ENCODE measurements at regions not wholly inside any gene's neighbourhood (a gene's known extent, or its start where the extent isn't known, plus 50 kb on each side); places are given as distances from the start of the nearest gene placed in this dataset.
A peak's percentile ranks its signal among the peaks of the same experiment; 100 is the strongest.

DNA sequence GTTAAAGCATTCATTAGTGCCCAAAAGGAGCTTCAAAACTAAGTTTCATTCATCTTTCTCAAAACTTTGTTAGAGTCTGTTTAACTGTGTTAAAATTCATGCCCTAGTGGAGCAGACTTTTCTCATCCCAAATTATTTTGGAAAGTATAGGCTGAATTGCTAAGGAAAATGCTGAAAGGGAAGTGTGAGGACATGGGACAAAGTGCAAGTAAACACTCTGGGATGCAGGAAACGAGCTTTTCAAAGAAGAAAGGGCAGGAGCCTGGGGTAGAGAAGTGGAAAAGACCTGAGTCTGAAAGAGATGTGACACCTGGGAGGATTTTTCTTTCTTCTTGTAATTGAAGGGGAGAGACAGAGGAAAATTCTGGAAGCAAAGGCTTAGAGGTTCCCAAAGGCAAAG is 93.1 kb upstream of the ANKRD1 start:
- Mint-ChIP-seq H3K27me3 (peaks cover 2% of the 10 kb centered on the region), H3K9me3 (peaks cover 0 to 2% (median 0%) of the 10 kb centered on the region in 3 donors), H3K4me3 (no peak overlapping the region), H3K27ac (no peak overlapping the region), H3K4me1 (peaks cover 3 to 10% (median 5%) of the 10 kb centered on the region in 3 donors), H3K36me3 (no peaks in the 10 kb centered on the region)

DNA sequence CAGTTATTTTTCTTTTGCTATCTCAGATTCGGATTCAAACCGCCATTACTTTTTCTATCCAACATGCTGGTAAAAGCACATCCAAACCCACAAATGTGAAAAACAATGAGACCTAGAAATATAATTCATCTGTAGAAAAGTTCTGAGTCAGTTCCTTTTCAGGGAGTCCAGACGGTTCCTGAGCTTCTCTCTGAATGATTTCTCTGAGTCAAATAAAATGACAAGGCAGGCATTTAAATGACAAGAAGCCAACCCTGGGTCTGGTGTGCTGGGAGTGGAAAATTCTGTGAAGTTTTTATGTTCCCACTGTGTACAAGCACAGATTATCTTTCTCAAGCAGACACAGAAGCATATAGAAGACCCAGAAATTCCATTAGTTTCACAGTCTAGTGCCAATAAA is 96.3 kb upstream of the ANKRD1 start:
- Mint-ChIP-seq H3K4me1 (peaks cover 0 to 4% (median 0%) of the 10 kb centered on the region in 3 donors), H3K9me3 (peaks cover 0 to 2% (median 0%) of the 10 kb centered on the region in 3 donors), H3K27me3 (no peaks in the 10 kb centered on the region), H3K4me3 (no peak overlapping the region), H3K27ac (no peak overlapping the region), H3K36me3 (no peaks in the 10 kb centered on the region)

DNA sequence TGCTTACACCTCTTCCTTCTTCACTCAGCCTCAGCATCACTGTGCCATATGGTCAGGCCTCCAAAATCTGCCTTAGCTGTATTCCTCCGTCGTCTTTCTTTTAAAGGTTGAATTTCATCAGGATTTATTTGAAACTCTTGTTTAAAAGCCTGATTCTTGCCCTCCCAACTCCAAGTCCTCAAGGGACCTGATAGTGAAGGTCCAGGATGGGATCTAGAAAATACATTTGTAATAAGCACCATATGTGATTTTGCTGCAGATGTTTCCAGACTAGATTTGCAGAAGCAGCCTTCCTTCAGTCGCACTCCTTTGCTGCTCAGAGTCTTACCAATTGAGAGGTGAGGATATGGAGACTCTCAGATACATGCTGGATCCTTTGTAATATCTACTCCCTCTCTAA is 101.0 kb upstream of the ANKRD1 start:
- H3K27ac Mint-ChIP-seq, result no peak overlapping the region
- H3K9me3 Mint-ChIP-seq, result peaks cover 0 to 5% (median 0%) of the 10 kb centered on the region in 3 donors
- H3K27me3 Mint-ChIP-seq, result no peaks in the 10 kb centered on the region
- H3K36me3 Mint-ChIP-seq, result peaks cover 4% of the 10 kb centered on the region
- no peak overlapping the region for H3K4me3 Mint-ChIP-seq
- peaks cover 0 to 4% (median 0%) of the 10 kb centered on the region in 3 donors for H3K4me1 Mint-ChIP-seq

DNA sequence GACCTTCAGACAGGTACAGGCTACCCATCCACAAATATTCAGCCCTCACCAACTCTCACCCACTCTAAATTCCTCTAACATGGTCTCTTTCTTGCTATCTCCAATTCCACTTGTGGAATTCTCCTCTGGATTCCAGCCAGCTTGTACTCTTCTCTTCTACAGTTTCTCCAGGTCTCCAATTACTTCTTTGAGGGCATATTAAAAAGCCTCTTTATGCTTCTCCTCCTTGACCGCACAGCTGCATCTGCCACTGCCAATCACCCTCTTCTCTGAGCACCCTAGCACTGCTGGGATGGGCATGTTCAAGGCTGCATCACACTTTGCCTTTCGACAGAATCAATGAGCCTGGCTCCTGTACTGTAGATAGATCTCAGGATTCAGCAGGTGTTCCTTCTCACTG is 101.5 kb upstream of the ANKRD1 start:
- H3K9me3 Mint-ChIP-seq, result peaks cover 0 to 5% (median 0%) of the 10 kb centered on the region in 3 donors
- H3K27me3 Mint-ChIP-seq, result no peaks in the 10 kb centered on the region
- H3K4me1 Mint-ChIP-seq, result peaks cover 0 to 4% (median 0%) of the 10 kb centered on the region in 3 donors
- no peak overlapping the region for H3K27ac Mint-ChIP-seq
- no peak overlapping the region for H3K4me3 Mint-ChIP-seq
- peaks cover 4% of the 10 kb centered on the region for H3K36me3 Mint-ChIP-seq

DNA sequence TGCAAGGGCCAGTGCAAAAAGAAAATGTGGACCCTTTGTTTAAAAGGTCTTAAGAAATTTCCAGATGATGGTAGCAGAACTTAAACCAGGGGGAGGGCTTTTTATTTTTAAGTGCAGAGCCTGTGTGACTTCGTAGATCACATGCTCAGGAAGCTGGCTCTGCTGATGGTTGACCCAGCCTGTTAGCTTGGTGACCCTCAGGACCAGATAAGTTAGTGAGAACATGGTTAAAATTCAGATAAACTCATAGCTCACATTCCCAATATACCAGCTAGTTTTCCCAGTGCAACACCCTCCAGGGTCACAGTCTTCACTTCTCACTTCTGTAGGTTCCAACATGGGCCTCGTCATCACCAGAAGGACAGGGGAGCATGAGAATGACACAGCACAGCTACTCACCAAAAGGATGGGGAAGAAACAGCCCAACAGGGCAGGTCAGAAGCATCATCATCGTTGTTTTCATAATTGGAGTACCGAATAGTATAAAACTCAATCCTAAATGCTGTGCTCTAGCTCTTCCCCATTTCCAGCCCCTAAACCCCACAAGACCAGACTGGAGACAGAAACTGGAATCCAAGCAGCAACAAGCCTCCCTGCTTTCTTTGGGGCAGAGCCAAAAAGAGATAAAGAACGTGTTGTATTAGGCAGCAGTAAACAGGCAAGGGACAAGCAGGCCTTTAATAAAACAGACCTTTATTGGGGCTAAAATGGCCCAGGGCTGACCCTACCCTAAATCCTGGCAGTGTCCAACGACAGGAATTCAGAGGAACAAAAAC is 102.2 kb upstream of the ANKRD1 start:
- peaks cover 0 to 4% (median 0%) of the 10 kb centered on the region in 3 donors for H3K9me3 Mint-ChIP-seq
- H3K4me1 Mint-ChIP-seq, result peaks cover 0 to 3% (median 0%) of the 10 kb centered on the region in 3 donors
- no peak overlapping the region for H3K27ac Mint-ChIP-seq
- no peak overlapping the region for H3K4me3 Mint-ChIP-seq
- H3K27me3 Mint-ChIP-seq, result no peaks in the 10 kb centered on the region
- peaks cover 4% of the 10 kb centered on the region for H3K36me3 Mint-ChIP-seq

DNA sequence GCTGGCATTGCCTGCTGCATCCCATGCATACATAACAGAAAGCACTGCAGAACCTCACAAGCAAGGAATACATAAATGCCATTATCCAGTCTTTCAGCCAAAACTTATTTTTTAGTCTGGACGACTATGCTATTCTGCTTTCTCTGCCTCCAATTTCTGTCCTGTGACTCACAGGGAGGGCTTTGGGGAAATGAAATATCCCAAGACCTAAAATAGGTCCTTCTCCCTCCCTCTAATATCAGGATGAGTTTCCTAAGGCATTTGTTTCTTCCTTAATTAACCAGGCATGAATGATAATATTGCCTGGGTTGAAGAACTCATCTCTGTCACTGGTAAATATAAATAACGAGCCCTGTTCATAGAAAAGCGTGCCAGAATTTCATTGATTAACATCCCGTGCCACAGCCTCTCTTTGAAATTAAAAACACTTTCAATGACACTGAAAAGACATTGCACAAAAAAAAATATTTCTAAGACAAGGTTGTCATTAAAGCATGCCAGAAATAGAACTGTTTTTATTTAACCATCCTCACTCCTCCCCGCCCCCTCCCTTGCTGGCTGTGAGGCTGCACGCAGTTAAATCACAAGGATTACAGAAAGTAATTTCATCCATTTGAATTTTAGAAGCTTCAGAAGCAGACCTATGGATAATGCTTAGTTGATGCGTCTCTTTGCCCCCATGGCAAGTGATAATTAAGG is 103.0 kb upstream of the ANKRD1 start:
- Mint-ChIP-seq H3K27ac (no peak overlapping the region), H3K4me3 (no peak overlapping the region), H3K27me3 (no peaks in the 10 kb centered on the region), H3K9me3 (peaks cover 0 to 3% (median 0%) of the 10 kb centered on the region in 3 donors), H3K36me3 (peaks cover 4% of the 10 kb centered on the region), H3K4me1 (no peaks in the 10 kb centered on the region)

DNA sequence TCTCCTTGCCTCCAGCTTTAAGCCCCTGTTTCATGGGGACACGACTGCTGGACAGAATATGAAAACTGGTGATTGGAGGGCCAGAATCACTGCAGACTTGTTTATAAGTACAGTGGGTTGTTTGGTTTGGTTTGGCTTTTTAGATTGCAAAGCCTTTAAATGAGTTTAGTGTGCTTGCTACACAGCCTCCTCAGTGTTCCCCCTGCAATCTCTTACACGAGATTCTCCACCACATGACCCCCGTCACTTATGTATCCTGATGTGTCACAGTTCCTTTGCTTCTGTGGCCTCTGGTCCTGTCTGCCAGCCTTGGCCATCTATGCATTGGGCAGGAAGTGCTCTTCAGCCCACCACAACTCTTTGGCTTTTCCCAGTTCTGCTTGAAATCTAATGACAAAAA is 103.7 kb upstream of the ANKRD1 start:
- H3K27me3 Mint-ChIP-seq, result no peaks in the 10 kb centered on the region
- H3K4me3 Mint-ChIP-seq, result no peak overlapping the region
- H3K9me3 Mint-ChIP-seq, result peaks cover 0 to 5% (median 1%) of the 10 kb centered on the region in 3 donors
- no peaks in the 10 kb centered on the region for H3K4me1 Mint-ChIP-seq
- peaks cover 4% of the 10 kb centered on the region for H3K36me3 Mint-ChIP-seq
- H3K27ac Mint-ChIP-seq, result no peak overlapping the region

DNA sequence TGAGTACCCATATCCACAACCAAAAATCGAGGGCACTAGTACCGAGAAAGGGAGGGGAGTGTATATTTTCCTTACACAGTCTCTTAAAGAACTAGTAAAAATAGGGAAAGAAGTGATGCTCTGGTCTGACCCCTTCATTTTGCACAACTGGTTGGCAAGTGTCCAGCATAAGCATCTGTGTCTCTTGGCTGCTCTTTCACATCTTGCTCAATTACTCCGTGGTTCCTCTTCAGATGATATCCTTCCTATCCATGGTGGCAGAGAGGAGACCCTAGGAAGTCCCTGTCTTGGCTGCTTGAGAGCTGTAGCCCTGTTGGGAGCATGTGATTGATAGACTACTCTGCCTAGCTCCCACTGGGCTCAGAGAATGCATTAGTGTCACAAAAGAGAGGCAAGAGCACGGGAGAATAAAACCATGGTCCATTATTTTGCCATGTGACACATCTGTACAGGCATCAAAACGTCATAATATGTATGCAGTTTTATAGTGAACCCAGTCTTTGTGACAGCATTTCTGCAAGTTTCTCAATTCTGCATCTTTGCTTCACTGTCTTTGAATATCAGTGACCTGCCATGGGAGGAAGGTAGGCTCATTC is 111.8 kb upstream of the ANKRD1 start:
- Mint-ChIP-seq H3K36me3 (no peaks in the 10 kb centered on the region), H3K27me3 (no peaks in the 10 kb centered on the region), H3K27ac (no peak overlapping the region), H3K9me3 (peaks cover 0 to 3% (median 1%) of the 10 kb centered on the region in 3 donors), H3K4me1 (peaks cover 5 to 8% (median 6%) of the 10 kb centered on the region in 3 donors), H3K4me3 (peak overlapping the region in 1 of 4 donors; percentile 52)

DNA sequence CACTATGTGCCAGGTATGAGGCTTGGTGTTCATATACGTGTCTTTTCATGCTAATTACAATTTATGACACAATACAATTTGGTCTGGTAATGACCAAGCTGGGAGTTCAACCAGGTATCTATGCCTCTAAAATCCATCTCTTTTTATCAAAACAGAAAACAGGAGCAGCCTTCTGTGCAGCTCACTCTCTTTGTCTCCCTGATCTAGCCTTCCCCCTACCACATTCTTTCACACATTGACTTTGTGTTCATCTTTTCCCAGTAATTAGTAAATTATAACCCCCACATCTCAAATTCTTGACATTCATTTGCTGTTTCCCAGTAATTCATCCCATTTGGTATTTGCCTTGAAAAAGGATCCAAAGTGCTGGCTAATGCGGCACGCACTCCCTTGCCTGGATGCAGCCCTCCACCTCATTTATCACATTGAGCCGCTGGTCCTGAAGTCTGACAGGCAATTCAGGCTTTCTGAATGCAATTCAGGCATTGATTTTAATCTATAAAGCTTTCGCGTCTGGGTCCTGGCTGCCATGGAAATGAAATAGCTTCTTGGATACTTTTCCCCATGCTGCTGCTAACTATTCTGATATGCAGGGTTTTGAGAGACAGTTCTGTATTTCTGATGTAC is 112.5 kb upstream of the ANKRD1 start:
- Mint-ChIP-seq H3K27ac (no peak overlapping the region), H3K4me1 (peaks cover 5 to 8% (median 6%) of the 10 kb centered on the region in 3 donors), H3K27me3 (no peaks in the 10 kb centered on the region), H3K4me3 (no peak overlapping the region), H3K9me3 (peaks cover 0 to 3% (median 1%) of the 10 kb centered on the region in 3 donors), H3K36me3 (no peaks in the 10 kb centered on the region)

DNA sequence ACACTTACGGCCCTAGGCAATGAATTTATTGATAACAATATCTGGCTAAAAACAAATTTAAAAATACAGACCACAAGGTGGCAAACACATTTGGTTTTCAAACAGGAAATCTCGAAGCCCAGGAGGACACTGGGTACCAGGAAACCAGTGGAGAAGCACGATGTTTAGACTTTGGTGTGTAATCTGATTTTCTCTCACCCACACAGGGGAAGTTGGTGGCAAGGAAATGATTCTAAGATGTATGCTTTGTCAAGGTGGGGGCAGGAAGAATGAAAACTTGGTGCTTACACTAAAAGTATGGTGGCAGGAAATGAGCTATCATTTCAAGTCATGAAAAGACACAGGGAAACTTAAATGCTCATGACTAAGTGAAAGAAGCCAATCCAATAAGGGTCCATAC is 113.2 kb upstream of the ANKRD1 start:
- Mint-ChIP-seq H3K27me3 (no peaks in the 10 kb centered on the region), H3K4me1 (peaks cover 5 to 8% (median 6%) of the 10 kb centered on the region in 3 donors), H3K27ac (no peak overlapping the region), H3K9me3 (peaks cover 0 to under 1% (median under 1%) of the 10 kb centered on the region in 3 donors), H3K4me3 (no peak overlapping the region), H3K36me3 (no peaks in the 10 kb centered on the region)

DNA sequence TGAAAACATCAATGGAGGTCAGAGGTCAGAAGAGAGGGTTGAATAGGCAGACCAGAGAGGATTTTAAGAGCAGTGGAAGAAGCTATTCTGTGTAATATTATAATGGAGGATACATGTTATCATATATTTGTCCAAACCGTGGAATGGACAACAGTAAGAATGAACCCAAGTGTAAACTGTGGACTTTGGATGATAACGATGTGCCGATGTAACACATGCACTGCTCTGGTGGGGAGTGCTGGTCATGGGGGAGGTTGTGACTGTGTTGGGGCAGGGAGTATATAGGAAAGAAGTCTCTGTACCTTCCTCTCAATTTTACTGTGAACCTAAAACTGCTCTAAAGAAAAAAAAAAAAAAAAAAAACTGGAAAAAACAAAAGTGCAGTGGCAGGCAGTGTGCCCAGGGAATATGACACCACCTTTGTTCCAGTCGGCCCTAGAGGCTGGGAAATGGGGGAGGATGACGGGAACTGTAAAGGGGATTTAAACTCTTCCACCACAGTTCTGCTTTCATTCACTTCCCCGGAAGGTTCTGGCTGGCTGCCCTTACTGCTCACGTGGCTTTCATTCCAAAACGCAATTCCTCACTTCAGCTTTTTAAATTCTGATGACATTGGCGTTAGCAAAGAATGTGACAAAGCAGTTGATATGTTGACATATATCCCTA is 113.7 kb upstream of the ANKRD1 start:
- H3K27ac Mint-ChIP-seq, result no peak overlapping the region
- no peak overlapping the region for H3K4me3 Mint-ChIP-seq
- H3K4me1 Mint-ChIP-seq, result peaks cover 5 to 8% (median 6%) of the 10 kb centered on the region in 3 donors
- H3K36me3 Mint-ChIP-seq, result no peaks in the 10 kb centered on the region
- no peaks in the 10 kb centered on the region for H3K9me3 Mint-ChIP-seq
- no peaks in the 10 kb centered on the region for H3K27me3 Mint-ChIP-seq

DNA sequence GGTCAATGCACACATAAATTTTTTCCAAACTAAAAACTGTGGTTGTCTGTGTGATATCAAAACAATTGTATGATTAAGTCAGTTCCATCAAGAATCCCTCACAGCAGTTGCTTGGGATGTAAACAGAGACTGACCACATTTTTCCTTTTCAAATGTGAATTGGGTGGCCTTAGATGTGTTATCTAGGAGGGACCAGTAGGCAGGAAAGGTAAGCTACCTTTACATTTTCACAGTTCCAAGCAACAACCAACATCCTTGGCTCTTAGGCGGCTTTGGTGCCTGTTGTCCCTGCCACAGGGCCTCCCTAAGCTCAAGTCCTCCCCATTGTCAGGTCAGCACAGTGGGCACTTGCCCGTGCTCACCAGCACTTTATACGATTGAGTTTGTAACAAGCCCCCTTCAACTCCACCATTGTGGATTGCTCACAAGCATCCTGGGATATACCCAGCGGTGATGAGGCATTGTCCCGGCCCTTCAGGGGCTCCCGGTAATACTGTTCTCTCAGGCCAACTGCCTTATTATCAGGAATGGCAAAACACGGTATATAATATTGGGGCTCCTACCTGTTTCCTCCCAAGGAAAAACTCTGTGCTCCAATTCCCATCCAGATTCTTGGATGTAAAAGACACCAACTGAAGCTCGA is 114.9 kb upstream of the ANKRD1 start:
- Mint-ChIP-seq H3K27me3 (no peaks in the 10 kb centered on the region), H3K9me3 (no peaks in the 10 kb centered on the region), H3K36me3 (no peaks in the 10 kb centered on the region), H3K27ac (no peak overlapping the region), H3K4me1 (peaks cover 5 to 8% (median 6%) of the 10 kb centered on the region in 3 donors), H3K4me3 (no peak overlapping the region)

DNA sequence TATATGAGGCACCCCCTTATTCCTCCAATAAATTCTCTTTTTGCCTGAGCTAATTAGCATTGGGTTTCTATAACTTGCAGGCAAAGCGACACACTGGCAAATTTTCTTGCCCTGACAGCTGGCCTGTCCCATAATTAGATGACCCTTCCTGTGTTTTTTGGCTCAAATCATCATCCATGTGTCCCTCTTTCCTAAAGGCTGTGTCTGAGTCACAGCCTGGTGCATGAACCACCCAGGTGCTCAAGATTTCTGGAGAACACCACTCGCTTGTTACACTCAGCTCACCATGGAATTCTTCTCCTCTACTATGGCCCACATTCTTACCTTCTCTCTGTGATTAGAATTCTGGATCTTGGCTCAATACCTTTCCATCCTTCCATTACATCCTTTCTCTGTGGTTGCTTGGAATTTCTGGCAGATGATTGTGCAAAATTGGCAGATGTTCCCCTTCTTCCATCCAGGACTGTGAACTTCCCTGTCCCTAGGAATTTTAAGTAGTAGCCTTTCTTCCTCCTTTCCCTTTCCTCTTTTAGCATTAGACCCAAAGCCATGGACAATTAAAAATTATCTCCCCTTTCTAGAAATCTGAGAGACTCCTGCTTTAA is 116.0 kb upstream of the ANKRD1 start:
- no peak overlapping the region for H3K4me3 Mint-ChIP-seq
- H3K4me1 Mint-ChIP-seq, result peaks cover 5 to 8% (median 6%) of the 10 kb centered on the region in 3 donors

DNA sequence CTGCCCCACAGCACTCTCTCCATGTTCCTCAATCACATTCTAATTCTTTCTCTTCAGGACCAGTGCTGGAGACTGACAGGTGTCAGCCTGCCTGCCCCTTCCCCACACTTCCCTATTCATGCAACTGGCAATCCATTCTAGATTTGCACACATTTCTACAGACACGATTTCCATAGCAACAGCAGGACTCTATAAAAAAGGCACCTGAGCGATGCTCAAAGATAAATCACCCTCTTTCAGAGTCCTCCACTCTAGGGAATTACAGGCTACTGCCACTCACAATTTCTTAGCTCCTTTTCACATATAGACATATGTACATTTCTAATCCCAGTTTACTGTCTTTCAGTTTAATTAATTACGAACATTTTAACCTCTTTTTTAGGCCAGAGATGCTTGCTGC is 118.1 kb upstream of the ANKRD1 start:
- Mint-ChIP-seq H3K27me3 (no peaks in the 10 kb centered on the region), H3K9me3 (no peaks in the 10 kb centered on the region), H3K27ac (no peak overlapping the region), H3K4me3 (no peak overlapping the region), H3K4me1 (peaks cover 2 to 5% (median 3%) of the 10 kb centered on the region in 3 donors), H3K36me3 (no peaks in the 10 kb centered on the region)

More for the DNA sequence above, 116.0 kb upstream of the ANKRD1 start:
- no peak overlapping the region for H3K27ac Mint-ChIP-seq
- H3K9me3 Mint-ChIP-seq, result no peaks in the 10 kb centered on the region
- no peaks in the 10 kb centered on the region for H3K27me3 Mint-ChIP-seq
- no peaks in the 10 kb centered on the region for H3K36me3 Mint-ChIP-seq
